Keratinocyte (primary cell): ENCODE measurements at regions not wholly inside any gene's neighbourhood (a gene's known extent, or its start where the extent isn't known, plus 50 kb on each side); places are given as distances from the start of the nearest gene placed in this dataset.

Experiments used
- CTCF ChIP-seq, 3 experiments: IDR thresholded peaks in 1 of 3; conservative IDR thresholded peaks in 1 of 3; optimal IDR thresholded peaks in 1 of 3; 2 replicates in 2 of 3; 3 replicates in 1 of 3; pipeline versions ENCODE3 to v1.5.1; 2011; ENCODE audit warnings: low read length in 3 of 3, mild to moderate bottlenecking in 3 of 3, moderate library complexity in 2 of 3, control low read depth in 1 of 3, inconsistent platforms in 1 of 3; ENCODE audit not compliant: insufficient read depth in 2 of 3; ENCODE audit errors: extremely low read depth in 1 of 3
- EZH2 ChIP-seq: IDR thresholded peaks from one replicate; pipeline ENCODE4 v1.6.1; 2012; ENCODE audit warnings: inconsistent platforms, mild to moderate bottlenecking, low read length, moderate library complexity

GRCh38 chr12:75706786-75707605 lies 195.6 kb upstream of the KRR1 start:
- TF ChIP-seq CTCF (optimal IDR thresholded peaks at IDR 0.05 in 1 of 3, IDR thresholded peaks at IDR 0.05 in 1 of 3, conservative IDR thresholded peaks at IDR 0.05 in 1 of 3; ENCODE audit: extremely low read depth in 1 of 3, insufficient read depth in 2 of 3, low read length in 3 of 3) (no peak), EZH2 (no peak)
